Fibroblast of lung (primary cell): ENCODE measurements at regions not wholly inside any gene's neighbourhood (a gene's known extent, or its start where the extent isn't known, plus 50 kb on each side); places are given as distances from the start of the nearest gene placed in this dataset.

ENCODE experiments used
- DNase-seq, 2 donors: peaks; one replicate each; pipeline versions ENCODE4 v3.0.0 to v3.0.0-alpha.2; 2010; ENCODE audit warnings: low read depth in 2 of 2
- H2AFZ ChIP-seq: 2 replicates; pipeline ENCODE4 v1.5.1; 2012; ENCODE audit warnings: low read length, control low read depth, inconsistent platforms
- H3K27ac ChIP-seq: 2 replicates; pipeline ENCODE4 v1.5.1; 2011; ENCODE audit warnings: low read length, control low read depth; ENCODE audit not compliant: insufficient read depth
- H3K27me3 ChIP-seq: 2 replicates; pipeline ENCODE4 v1.5.1; 2011; ENCODE audit warnings: mild to moderate bottlenecking, low read length; ENCODE audit not compliant: control insufficient read depth, insufficient read depth
- H3K36me3 ChIP-seq: 2 replicates; pipeline ENCODE4 v1.5.1; 2011; ENCODE audit warnings: low read length; ENCODE audit not compliant: control insufficient read depth, insufficient read depth
- H3K4me1 ChIP-seq: 2 replicates; pipeline ENCODE4 v1.5.1; 2011; ENCODE audit warnings: low read length; ENCODE audit not compliant: control insufficient read depth, insufficient read depth; ENCODE audit errors: extremely low read depth
- H3K4me2 ChIP-seq: 2 replicates; pipeline ENCODE4 v1.5.1; 2011; ENCODE audit warnings: low read length, control low read depth; ENCODE audit not compliant: insufficient read depth; ENCODE audit errors: extremely low read depth
- H3K4me3 ChIP-seq, 4 experiments: fragments of 200-600 bp in 1 of 4; sonication (generic) in 1 of 4; replicated peaks in 1 of 4; 2 replicates each; pipeline ENCODE4 v1.5.1; 2011 to 2016; ENCODE audit warnings: low read length in 4 of 4, low read depth in 3 of 4, mild to moderate bottlenecking in 3 of 4, control low read depth in 2 of 4, inconsistent platforms in 1 of 4, mixed read lengths in 1 of 4; ENCODE audit not compliant: insufficient read depth in 1 of 4; ENCODE audit errors: control extremely low read depth in 1 of 4
- H3K79me2 ChIP-seq: 2 replicates; pipeline ENCODE4 v1.5.1; 2012; ENCODE audit warnings: mild to moderate bottlenecking, low read length, inconsistent platforms; ENCODE audit not compliant: control insufficient read depth, insufficient read depth
- H3K9ac ChIP-seq: 2 replicates; pipeline ENCODE4 v1.5.1; 2011; ENCODE audit warnings: mild to moderate bottlenecking, low read length, control low read depth; ENCODE audit not compliant: insufficient read depth
- H3K9me3 ChIP-seq: 2 replicates; pipeline ENCODE4 v1.5.1; 2012; ENCODE audit warnings: low read depth, low read length; ENCODE audit not compliant: control insufficient read depth, insufficient read depth
- H4K20me1 ChIP-seq: 2 replicates; pipeline ENCODE4 v1.5.1; 2011; ENCODE audit warnings: low read length; ENCODE audit not compliant: control insufficient read depth, insufficient read depth; ENCODE audit errors: extremely low read depth
- CTCF ChIP-seq, 2 donors: IDR thresholded peaks in 1 of 2; conservative IDR thresholded peaks in 1 of 2; 1 replicate in 1 of 2; 2 replicates in 1 of 2; pipeline ENCODE4 v1.5.1; 2011 to 2012; ENCODE audit warnings: low read length in 2 of 2, control low read depth in 1 of 2, inconsistent platforms in 1 of 2, low read depth in 1 of 2, mild to moderate bottlenecking in 1 of 2
- EZH2 ChIP-seq: IDR thresholded peaks from 2 replicates; pipeline ENCODE4 v1.5.1; 2012; ENCODE audit warnings: low read length, control low read depth, mild to moderate bottlenecking; ENCODE audit errors: missing control alignments

- no peak for DNase-seq
- Histone ChIP-seq H3K27ac (no peak overlapping the region), H3K9ac (no peak overlapping the region), H3K4me2 (no peak overlapping the region), H3K9me3 (no peaks in the 10 kb centered on the region), H3K79me2 (no peaks in the 10 kb centered on the region), H3K27me3 (no peaks in the 10 kb centered on the region), H3K36me3 (no peaks in the 10 kb centered on the region), H2AFZ (no peak overlapping the region), H3K4me1 (no peaks in the 10 kb centered on the region), H4K20me1 (no peaks in the 10 kb centered on the region), H3K4me3 (no peak overlapping the region)
- TF ChIP-seq CTCF (conservative IDR thresholded peaks at IDR 0.05 in 1 of 2, IDR thresholded peaks at IDR 0.05 in 1 of 2; ENCODE audit: low read depth in 1 of 2, low read length in 2 of 2) (no peak), EZH2 (no peak)
These were observed 365.9 kb upstream of the CHD6 start for GRCh38 chr20:41984031-41984430.

GRCh38 chr20:41983159-41983558 lies 365.0 kb upstream of the CHD6 start:
- TF ChIP-seq EZH2 (no peak), CTCF (conservative IDR thresholded peaks at IDR 0.05 in 1 of 2, IDR thresholded peaks at IDR 0.05 in 1 of 2; ENCODE audit: low read depth in 1 of 2, low read length in 2 of 2) (no peak)
- H3K36me3 ChIP-seq: no peaks in the 10 kb centered on the region
- H4K20me1 ChIP-seq: no peaks in the 10 kb centered on the region
- H3K27me3 ChIP-seq: no peaks in the 10 kb centered on the region
- no peak overlapping the region for H3K4me3 ChIP-seq
- H3K9ac ChIP-seq: no peak overlapping the region
- no peaks in the 10 kb centered on the region for H3K79me2 ChIP-seq
- no peak for DNase-seq
- H2AFZ ChIP-seq: no peak overlapping the region
- no peak overlapping the region for H3K4me2 ChIP-seq
- H3K27ac ChIP-seq: no peak overlapping the region
- no peaks in the 10 kb centered on the region for H3K4me1 ChIP-seq
- H3K9me3 ChIP-seq: no peaks in the 10 kb centered on the region

- Histone ChIP-seq H3K27me3 (no peaks in the 10 kb centered on the region), H2AFZ (no peak overlapping the region), H3K4me1 (no peaks in the 10 kb centered on the region), H3K4me2 (no peak overlapping the region), H3K27ac (no peak overlapping the region), H3K79me2 (no peaks in the 10 kb centered on the region), H4K20me1 (no peaks in the 10 kb centered on the region), H3K9me3 (no peaks in the 10 kb centered on the region), H3K4me3 (no peak overlapping the region), H3K9ac (no peak overlapping the region), H3K36me3 (no peaks in the 10 kb centered on the region)
- TF ChIP-seq EZH2: no peak
- TF ChIP-seq CTCF (conservative IDR thresholded peaks at IDR 0.05 in 1 of 2, IDR thresholded peaks at IDR 0.05 in 1 of 2; ENCODE audit: low read depth in 1 of 2, low read length in 2 of 2): no peak
- no peak for DNase-seq
These were observed 363.6 kb upstream of the CHD6 start for GRCh38 chr20:41981746-41982145.
